Stomach (tissue), 4 donors: ENCODE measurements at regions not wholly inside any gene's neighbourhood (a gene's known extent, or its start where the extent isn't known, plus 50 kb on each side); places are given as distances from the start of the nearest gene placed in this dataset.

Source experiments
- CTCF ChIP-seq, 7 experiments: fragments of 450-650 bp in 4 of 7; fragments of 200-600 bp in 3 of 7; sonication (generic) in 3 of 7; IDR thresholded peaks; one replicate each; pipeline ENCODE4 v1.5.1; 2016 to 2019; ENCODE audit warnings: antibody characterized with exemption in 7 of 7, control low read depth in 2 of 7, mild to moderate bottlenecking in 1 of 7
- POLR2A ChIP-seq, 4 donors: fragments of 450-650 bp; IDR thresholded peaks; one replicate each; pipeline ENCODE4 v1.6.1; 2016; ENCODE audit warnings: antibody characterized with exemption in 4 of 4, control low read depth in 2 of 4, mild to moderate bottlenecking in 1 of 4, moderate library complexity in 1 of 4
- POLR2AphosphoS5 ChIP-seq, 3 donors: sonication (generic); formaldehyde crosslinking; IDR thresholded peaks; one replicate each; pipeline ENCODE4 v1.6.1; 2016; ENCODE audit warnings: antibody characterized with exemption in 3 of 3

- no peak for TF ChIP-seq CTCF (IDR thresholded peaks at IDR 0.05)
- no peak for TF ChIP-seq POLR2AphosphoS5 (IDR thresholded peaks at IDR 0.05)
- no peak for TF ChIP-seq POLR2A (IDR thresholded peaks at IDR 0.05)
Measured at GRCh38 chr4:124210746-124211145, 501.8 kb downstream of the ANKRD50 start.
